H1 (cell line): ENCODE measurements at regions not wholly inside any gene's neighbourhood (a gene's known extent, or its start where the extent isn't known, plus 50 kb on each side); places are given as distances from the start of the nearest gene placed in this dataset.

Experiments
- CEBPB ChIP-seq: IDR thresholded peaks from 2 replicates; pipeline ENCODE4 v1.6.1; 2012; ENCODE audit warnings: low read depth, low read length
- CTCF ChIP-seq, 3 experiments: IDR thresholded peaks; 1 replicate in 2 of 3; 2 replicates in 1 of 3; pipeline versions ENCODE4 v1.5.1 to v1.6.1; 2011; ENCODE audit warnings: low read length in 3 of 3, mild to moderate bottlenecking in 3 of 3, inconsistent platforms in 2 of 3, low read depth in 1 of 3, moderate library complexity in 1 of 3; ENCODE audit not compliant: insufficient read depth in 1 of 3; ENCODE audit errors: control extremely low read depth in 1 of 3
- TCF12 ChIP-seq: IDR thresholded peaks from 2 replicates; pipeline ENCODE4 v1.6.1; 2011; ENCODE audit warnings: low read depth, mild to moderate bottlenecking, low read length
- YY1 ChIP-seq: IDR thresholded peaks from 2 replicates; pipeline ENCODE4 v1.6.1; 2011; ENCODE audit warnings: low read depth, mild to moderate bottlenecking, low read length

GRCh38 chr14:23789696-23790095 lies 153.5 kb downstream of the DHRS2 start:
- no peak for TF ChIP-seq YY1
- TF ChIP-seq TCF12 = no peak
- TF ChIP-seq CTCF (IDR thresholded peaks at IDR 0.05; ENCODE audit: control extremely low read depth in 1 of 3, insufficient read depth in 1 of 3, low read depth in 1 of 3, low read length in 3 of 3) = no peak
- TF ChIP-seq CEBPB = no peak
